GM19452 (cell line): ENCODE measurements at regions not wholly inside any gene's neighbourhood (a gene's known extent, or its start where the extent isn't known, plus 50 kb on each side); places are given as distances from the start of the nearest gene placed in this dataset.

Source experiments
- ATAC-seq: cut with Tn5 transposase; IDR thresholded peaks from one replicate; pipeline ENCODE4 v1.9.1; 2021; ENCODE audit not compliant: unreplicated experiment

DNA sequence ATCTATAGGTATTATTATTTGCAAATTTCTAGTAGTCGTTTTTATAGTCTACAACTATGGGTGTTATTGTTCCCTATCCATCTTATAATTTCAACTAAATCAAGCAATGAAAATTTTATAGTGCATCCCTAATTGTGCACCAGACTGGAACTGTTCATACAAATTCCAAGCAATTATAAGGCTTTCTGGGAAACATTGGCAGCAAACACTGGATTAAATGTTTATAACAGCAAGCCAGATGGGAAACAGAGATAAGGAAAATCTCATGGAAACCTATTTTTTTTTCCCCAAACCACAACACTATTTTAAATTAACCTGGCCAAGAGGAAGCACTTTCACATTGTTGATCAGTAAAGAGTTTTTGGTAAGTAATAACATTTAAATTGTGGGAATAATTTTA, 524.3 kb downstream of the RASEF start:
- no peak for ATAC-seq

DNA sequence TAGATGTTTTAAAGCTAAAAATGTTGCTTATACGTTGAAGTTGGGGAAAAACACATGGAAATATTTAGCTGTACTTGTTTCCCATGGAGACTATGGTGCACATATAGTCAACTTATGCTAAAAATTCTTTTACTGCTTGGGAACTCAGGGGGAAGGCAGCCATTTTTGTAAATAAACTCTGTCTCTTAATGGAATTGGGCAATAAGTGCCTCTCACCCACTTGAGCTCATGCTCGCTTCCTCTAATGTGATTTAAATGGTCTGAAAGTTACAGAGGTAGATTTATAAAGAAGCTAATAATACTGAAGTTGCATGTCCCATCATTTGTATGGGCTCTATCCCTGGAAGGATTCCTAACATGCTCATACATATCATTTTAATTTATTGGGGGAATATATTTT, 523.8 kb downstream of the RASEF start:
- ATAC-seq: no peak

- ATAC-seq: no peak
These were observed 522.9 kb downstream of the RASEF start for GRCh38 chr9:82539856-82540579.

- no peak for ATAC-seq
These were observed 519.2 kb downstream of the RASEF start for GRCh38 chr9:82543726-82544125.

DNA sequence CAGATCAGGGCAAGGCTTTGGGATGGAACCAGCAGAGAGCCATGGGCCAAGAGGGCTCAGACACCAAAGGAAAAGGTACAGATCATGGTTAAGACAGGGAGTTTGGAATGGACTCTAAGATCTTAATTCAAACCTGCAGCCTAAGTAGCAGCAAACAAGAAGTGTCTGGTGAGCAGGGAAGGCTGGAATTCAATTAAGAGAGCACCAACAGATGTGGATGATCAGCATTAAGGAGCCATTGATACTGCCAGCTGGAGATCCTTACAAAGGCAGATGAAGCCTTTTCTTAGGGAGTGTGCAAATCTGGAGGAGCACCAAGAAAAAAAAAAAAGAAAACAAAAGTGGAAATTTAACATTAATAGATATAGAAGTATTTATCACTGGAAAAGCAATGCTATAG, 516.8 kb downstream of the RASEF start:
- ATAC-seq: no peak

DNA sequence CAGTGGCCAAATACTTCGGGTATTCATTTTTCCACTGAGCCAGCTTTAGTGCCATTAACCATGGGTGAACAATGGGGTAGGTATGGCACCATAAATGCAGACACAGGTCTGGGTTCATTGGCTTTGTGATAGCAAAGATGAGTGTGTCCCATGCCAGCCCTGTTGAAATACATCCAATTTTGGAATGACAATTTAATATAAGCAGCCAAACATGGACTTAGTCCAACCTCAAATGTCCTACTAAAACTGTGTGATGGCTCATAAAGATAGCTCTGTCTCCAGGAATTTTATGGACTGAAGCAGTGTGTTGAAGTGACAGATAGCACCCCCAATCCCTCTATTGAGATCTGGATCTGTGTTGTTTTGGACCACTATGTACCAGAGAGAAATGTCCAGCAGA, 514.9 kb downstream of the RASEF start:
- ATAC-seq: no peak

- ATAC-seq: no peak
These were observed 513.6 kb downstream of the RASEF start for GRCh38 chr9:82549174-82549821.

DNA sequence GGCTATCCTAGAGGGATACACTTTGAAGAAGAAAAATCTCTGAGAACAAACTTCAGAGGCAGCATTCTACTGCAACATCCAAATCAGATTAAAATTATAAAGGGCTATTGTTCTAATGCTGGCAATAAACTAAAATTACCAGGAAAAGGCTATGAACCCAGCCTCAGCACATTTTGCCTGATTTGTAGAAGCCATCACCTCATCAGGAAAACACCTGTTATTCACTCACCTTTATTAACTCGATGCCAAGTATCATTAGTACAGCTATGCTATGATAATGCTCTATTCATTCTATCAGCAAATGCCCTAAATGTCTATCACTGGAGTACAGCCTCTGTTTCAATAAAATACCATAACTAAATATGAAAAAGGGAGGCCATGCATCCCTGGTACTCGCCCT, 510.2 kb downstream of the RASEF start:
- ATAC-seq: no peak

GRCh38 chr9:82553654-82554366, 509.1 kb downstream of the RASEF start:
- no peak for ATAC-seq

DNA sequence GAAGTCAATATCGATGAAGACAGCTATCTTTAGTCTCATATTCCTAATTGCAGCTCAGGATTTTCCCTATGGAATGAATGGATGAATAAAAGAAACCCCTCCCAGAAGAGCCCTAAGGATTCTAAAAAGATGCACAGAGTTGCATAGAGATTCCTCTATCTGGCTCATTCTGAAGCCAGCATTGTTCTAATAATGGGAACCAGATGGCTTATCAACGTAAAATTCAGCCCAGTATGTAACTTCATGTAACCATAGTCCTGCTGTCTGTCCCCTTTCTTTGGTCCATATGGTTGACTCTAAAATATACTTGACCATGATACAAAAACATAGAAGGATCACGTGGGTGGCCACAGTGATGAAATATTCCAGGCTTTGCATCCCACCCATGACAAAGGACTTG, 508.6 kb downstream of the RASEF start:
- no peak for ATAC-seq

GRCh38 chr9:82555031-82555430, 507.9 kb downstream of the RASEF start:
- ATAC-seq: no peak

- no peak for ATAC-seq
These were observed 507.4 kb downstream of the RASEF start for GRCh38 chr9:82555431-82556051.

DNA sequence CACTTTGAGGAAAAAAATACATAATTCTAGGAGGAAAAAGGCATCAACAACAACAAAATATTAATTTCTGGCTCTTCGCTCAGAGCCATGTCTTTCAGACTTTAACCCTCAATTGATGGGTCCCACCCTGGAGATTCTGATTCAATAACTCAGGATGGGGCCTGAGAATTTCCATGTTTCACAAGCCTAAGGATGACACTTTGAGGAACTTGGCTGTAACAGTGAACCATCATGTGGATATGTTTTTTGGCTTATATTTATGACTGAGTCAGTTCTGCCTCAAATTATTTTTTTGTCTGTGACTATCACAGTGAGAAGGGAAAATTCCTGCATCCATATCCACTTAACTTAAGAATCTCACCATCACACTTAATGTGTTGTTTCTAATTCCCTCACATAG, 504.6 kb downstream of the RASEF start:
- ATAC-seq: no peak

DNA sequence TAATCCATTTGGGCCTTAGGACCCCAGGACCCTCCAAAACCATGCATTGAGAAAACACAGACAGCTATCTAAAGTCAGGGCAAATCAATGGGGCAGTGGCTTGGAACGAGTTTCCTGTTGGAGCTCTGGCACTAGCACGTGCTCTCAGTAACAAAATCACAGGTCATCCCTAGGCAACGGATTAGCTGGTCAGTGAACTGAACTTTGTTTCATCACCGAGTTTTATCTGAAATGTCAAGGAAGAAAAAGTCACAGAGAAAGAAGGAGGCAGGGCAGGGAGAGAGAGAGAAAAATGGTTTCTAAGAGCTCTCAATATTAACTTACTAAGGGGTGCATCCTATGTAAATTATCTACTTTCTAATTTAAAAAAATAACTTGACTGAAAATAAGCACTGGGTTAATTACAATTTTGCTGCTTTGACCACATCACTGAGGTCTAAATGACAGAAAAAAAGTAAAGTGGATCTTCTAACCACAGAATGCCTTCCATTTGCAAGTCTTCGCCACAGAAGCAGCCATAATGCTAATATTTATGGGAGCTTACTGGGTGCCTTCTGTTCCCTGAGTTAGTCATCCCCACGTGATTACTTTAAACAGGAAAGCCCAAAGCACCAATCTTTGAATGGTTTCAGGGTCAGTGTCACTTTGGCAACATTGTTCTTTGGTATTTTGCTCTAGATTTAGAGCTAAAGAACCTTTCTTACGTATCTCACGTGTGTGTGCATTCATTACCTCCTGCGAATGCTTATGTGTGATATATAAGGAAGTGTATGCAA, 503.9 kb downstream of the RASEF start:
- no peak for ATAC-seq

GRCh38 chr9:82560036-82560435, 502.9 kb downstream of the RASEF start:
- ATAC-seq: no peak

DNA sequence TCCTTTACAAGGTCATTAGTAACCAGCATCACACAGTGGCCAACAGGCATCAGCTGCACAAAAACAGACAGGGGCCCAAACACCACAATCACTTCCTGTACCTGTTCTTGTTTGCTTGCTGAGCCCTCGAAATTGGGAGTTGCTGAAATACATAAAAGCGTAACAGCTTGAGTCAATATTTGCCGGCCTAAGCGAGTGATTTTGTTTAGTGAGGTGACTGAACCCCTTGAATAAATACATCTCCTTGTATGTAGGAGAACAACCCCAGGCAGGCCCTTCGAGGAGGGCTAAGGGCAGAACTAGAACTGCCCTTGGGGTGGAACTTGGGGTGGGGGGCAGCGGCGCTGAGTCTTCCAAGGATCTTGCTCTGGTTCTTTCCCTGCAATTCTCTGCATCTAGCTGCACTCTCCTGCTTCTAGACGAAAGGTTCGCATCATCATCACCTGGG, 502.5 kb downstream of the RASEF start:
- ATAC-seq: no peak

DNA sequence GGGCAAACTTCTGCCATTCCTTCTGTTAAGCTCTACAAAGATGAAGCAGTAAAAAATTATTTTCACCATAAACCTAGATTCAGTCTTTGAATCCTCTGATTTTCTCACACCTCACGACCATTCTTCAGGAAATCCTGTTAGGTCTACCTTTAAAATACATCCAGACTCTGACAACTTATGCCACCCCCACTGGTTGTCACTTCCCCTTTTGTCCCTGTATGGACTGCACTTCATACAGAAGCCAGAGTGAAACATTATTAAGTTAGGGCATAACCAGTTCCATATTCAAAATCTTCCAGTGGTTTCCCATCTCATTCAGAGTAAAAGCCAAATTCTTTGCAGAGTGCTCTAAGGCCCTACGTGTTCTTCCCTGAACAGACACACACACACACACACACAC, 499.8 kb downstream of the RASEF start:
- ATAC-seq: no peak

- ATAC-seq: no peak
These were observed 499.1 kb downstream of the RASEF start for GRCh38 chr9:82563841-82564240.

GRCh38 chr9:82565188-82565969, 497.6 kb downstream of the RASEF start:
- no peak for ATAC-seq

- no peak for ATAC-seq
These were observed 495.0 kb downstream of the RASEF start for GRCh38 chr9:82567953-82568352.
